ENCODE measurements at regions not wholly inside any gene's neighbourhood (a gene's known extent, or its start where the extent isn't known, plus 50 kb on each side); places are given as distances from the start of the nearest gene placed in this dataset.
"Not testable (repeated sequence)": the region's sequence is repeated elsewhere in the genome, so short reads cannot be mapped to it uniquely, and the experiment has no call there.

DNA sequence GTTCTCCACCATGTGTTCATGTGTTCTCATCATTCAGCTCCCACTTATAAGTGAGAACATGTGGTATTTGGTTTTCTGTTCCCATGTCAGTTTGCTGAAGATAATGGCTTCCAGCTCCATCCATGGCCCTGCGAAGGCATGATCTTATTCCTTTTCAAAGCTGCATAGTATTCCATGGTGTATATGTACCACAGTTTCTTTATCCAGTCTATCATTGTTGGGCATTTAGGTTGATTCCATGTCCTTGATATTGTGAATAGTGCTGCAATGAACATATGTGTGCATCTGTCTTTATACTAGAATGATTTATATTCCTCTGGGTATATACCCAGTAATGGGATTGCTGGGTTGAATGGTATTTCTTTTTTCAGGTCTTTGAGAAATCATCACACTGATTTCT is 57.6 kb upstream of the MAGI2 start:
- TF ChIP-seq NR2C1 (IDR thresholded peaks at IDR 0.05); GABPA (IDR thresholded peaks at IDR 0.05; ENCODE audit: low read depth); POLR2AphosphoS2 (IDR thresholded peaks at IDR 0.05; ENCODE audit: low read depth, low read length); POLR2A (IDR thresholded peaks at IDR 0.05; ENCODE audit: low read depth, low read length); JUNB (IDR thresholded peaks at IDR 0.05); STAT3 (IDR thresholded peaks at IDR 0.05; ENCODE audit: low read depth, low read length); SPI1 (IDR thresholded peaks at IDR 0.05; ENCODE audit: borderline replicate concordance, insufficient read depth, low read depth, low read length): not testable (repeated sequence)
